ENCODE measurements at regions not wholly inside any gene's neighbourhood (a gene's known extent, or its start where the extent isn't known, plus 50 kb on each side); places are given as distances from the start of the nearest gene placed in this dataset.

DNA sequence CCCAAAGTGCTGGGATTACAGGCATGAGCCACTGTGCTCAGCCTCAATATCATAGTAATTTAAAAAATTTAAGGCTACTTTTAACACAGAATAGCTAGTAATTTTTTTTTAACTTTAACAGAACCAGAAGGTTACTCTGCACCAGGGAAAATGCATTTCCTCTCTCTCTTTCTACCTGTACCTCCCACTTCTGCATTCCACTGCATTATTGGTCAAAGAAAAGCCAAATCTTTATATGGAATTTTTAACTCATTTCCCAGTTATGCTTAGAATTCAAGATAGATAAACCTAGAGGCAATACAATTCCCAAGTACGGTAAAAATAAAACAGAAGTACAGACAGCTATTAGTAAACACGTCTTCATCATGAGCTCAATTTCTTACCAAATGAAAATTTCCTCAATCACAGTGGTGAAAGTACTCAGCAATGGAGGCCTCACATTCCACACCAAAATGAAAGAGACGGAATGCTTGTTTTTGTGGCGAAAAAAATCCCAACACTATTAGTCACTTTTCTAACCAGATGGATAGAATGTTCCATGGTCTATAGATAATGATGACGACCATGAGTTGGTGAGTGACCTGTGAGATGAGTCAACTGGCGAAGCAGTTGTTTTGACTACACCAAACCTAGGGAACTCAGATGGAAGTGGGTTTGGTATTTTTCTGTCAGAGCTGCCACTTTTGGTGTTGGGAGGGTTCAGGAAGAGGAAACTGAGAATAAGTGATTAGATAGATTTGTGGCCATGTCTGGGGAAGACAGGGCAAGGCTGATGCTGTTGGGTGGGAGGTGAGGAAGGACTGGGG is 104.7 kb upstream of the SGK1 start:
- TF ChIP-seq, protein P1, sequence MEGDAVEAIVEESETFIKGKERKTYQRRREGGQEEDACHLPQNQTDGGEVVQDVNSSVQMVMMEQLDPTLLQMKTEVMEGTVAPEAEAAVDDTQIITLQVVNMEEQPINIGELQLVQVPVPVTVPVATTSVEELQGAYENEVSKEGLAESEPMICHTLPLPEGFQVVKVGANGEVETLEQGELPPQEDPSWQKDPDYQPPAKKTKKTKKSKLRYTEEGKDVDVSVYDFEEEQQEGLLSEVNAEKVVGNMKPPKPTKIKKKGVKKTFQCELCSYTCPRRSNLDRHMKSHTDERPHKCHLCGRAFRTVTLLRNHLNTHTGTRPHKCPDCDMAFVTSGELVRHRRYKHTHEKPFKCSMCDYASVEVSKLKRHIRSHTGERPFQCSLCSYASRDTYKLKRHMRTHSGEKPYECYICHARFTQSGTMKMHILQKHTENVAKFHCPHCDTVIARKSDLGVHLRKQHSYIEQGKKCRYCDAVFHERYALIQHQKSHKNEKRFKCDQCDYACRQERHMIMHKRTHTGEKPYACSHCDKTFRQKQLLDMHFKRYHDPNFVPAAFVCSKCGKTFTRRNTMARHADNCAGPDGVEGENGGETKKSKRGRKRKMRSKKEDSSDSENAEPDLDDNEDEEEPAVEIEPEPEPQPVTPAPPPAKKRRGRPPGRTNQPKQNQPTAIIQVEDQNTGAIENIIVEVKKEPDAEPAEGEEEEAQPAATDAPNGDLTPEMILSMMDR (IDR thresholded peaks at IDR 0.05) = no peak
- TF ChIP-seq POLR2A (IDR thresholded peaks at IDR 0.05) (no peak), EP300 (IDR thresholded peaks at IDR 0.05) (no peak)

All from suprapubic skin (tissue), 3 donors.